ENCODE measurements at regions not wholly inside any gene's neighbourhood (a gene's known extent, or its start where the extent isn't known, plus 50 kb on each side); places are given as distances from the start of the nearest gene placed in this dataset.

DNA sequence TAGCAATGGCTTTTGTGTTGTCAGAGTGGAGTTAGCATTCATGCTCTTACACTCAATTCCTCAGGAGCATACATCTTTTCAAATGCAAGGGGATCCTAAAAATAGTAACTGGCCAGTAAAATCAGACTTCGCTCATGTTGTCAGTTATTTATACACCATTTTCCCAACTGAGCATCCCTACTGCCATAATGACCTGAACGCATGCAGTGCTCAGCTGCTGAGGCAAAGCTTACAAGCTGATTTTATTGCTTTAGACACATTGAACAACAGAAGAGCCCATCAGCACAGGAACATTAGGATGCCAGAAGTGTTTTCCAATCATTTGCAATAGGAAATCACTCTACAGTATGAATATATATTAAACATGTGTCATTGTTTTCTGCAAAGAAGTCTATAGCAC is 689.7 kb upstream of the BCHE start:
- no peak for TF ChIP-seq CTCF (IDR thresholded peaks at IDR 0.05)
- no peak for TF ChIP-seq EZH2phosphoT487 (IDR thresholded peaks at IDR 0.05; ENCODE audit: borderline replicate concordance, low read depth)
- TF ChIP-seq, protein P1, sequence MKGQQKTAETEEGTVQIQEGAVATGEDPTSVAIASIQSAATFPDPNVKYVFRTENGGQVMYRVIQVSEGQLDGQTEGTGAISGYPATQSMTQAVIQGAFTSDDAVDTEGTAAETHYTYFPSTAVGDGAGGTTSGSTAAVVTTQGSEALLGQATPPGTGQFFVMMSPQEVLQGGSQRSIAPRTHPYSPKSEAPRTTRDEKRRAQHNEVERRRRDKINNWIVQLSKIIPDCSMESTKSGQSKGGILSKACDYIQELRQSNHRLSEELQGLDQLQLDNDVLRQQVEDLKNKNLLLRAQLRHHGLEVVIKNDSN (IDR thresholded peaks at IDR 0.05; ENCODE audit: borderline replicate concordance, low read depth), result no peak
- no peak for TF ChIP-seq TEAD4 (IDR thresholded peaks at IDR 0.05; ENCODE audit: borderline replicate concordance, insufficient read depth)
